ENCODE measurements at regions not wholly inside any gene's neighbourhood (a gene's known extent, or its start where the extent isn't known, plus 50 kb on each side); places are given as distances from the start of the nearest gene placed in this dataset.

DNA sequence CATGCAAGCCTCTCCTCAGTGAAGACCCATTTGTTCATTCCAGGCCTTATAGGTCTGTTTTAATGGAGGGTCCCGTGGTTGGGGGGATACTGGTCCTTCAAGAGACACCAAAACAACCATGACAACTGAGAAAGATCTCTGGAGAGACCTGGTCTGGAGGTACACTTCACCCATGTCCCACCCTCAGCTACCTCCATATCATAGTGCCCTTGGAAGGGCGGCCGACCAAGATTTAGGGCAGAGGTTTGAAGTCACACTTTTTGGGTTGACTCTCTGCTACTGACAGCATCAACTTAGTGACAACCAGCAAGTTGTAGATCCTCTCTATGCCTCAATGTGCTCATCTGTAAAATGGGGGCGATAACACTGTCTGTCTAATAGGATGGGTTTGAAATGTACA, 177.3 kb downstream of the TSHZ3 start:
- DNase-seq (ENCODE audit: low read depth in 1 of 2, low spot score in 1 of 2), result no peak
- no peak overlapping the region for H3K4me2 ChIP-seq
- TF ChIP-seq RAD21 (conservative IDR thresholded peaks at IDR 0.05 in 1 of 2, IDR thresholded peaks at IDR 0.05 in 1 of 2) (no peak), HOXA7 (CRISPR knock-in tag; IDR thresholded peaks at IDR 0.05) (no peak), CEBPB (IDR thresholded peaks at IDR 0.05) (no peak), CHD2 (IDR thresholded peaks at IDR 0.05; ENCODE audit: low read length, partially characterized antibody) (no peak), EHF (CRISPR knock-in tag; IDR thresholded peaks at IDR 0.05) (no peak), HEYL (CRISPR knock-in tag; IDR thresholded peaks at IDR 0.05) (no peak), ZC3H11A (IDR thresholded peaks at IDR 0.05) (no peak), KDM5A (IDR thresholded peaks at IDR 0.05) (no peak), PHF8 (IDR thresholded peaks at IDR 0.05; ENCODE audit: borderline replicate concordance, low read depth) (no peak), ZSCAN20 (CRISPR knock-in tag; IDR thresholded peaks at IDR 0.05) (no peak), HDAC2 (IDR thresholded peaks at IDR 0.05) (no peak)
- TF ChIP-seq, protein P1, sequence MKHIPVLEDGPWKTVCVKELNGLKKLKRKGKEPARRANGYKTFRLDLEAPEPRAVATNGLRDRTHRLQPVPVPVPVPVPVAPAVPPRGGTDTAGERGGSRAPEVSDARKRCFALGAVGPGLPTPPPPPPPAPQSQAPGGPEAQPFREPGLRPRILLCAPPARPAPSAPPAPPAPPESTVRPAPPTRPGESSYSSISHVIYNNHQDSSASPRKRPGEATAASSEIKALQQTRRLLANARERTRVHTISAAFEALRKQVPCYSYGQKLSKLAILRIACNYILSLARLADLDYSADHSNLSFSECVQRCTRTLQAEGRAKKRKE (CRISPR knock-in tag; IDR thresholded peaks at IDR 0.05; ENCODE audit: low read depth), result no peak
- TF ChIP-seq, protein P2, sequence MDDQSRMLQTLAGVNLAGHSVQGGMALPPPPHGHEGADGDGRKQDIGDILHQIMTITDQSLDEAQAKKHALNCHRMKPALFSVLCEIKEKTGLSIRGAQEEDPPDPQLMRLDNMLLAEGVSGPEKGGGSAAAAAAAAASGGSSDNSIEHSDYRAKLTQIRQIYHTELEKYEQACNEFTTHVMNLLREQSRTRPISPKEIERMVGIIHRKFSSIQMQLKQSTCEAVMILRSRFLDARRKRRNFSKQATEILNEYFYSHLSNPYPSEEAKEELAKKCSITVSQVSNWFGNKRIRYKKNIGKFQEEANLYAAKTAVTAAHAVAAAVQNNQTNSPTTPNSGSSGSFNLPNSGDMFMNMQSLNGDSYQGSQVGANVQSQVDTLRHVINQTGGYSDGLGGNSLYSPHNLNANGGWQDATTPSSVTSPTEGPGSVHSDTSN (IDR thresholded peaks at IDR 0.05), result no peak
- TF ChIP-seq, protein P3, sequence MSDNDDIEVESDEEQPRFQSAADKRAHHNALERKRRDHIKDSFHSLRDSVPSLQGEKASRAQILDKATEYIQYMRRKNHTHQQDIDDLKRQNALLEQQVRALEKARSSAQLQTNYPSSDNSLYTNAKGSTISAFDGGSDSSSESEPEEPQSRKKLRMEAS (IDR thresholded peaks at IDR 0.05), result no peak
- POLR2A ChIA-PET, result no interaction called here
- FAIRE-seq, result no peak
- H3K4me1 ChIP-seq, result no peaks in the 10 kb centered on the region
- peaks cover 6% of the 10 kb centered on the region; the same call in 1 of the 3 replicates for H3K9me3 ChIP-seq
- H3K4me3 ChIP-seq, result no peak overlapping the region
- H3K27ac ChIP-seq, result no peak overlapping the region
- CTCF ChIA-PET, result no interaction called here
- 48% methylated on average over 4 of the region's 4 CpGs for WGBS (ENCODE audit: missing lambda C conversion rate)
- no peak for ATAC-seq

DNA sequence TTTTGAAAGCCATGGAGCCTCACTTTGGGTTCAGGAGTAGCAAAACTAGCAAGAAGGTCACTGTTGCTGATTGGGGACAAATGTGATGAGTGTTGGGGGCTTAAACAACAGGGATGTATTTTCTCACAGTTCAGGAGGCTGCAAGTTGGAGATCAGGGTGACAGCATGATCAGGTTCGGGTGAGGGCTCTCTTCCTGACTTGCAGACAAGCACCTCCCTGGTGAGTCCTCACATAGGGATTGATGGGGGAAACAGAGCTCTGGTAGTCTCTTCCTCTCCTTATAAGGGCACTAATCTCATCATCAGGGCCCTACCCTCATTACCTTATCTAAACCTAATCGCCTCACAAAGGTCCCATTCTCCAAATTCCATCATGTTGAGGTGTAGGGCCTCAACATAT, 179.2 kb downstream of the TSHZ3 start:
- Histone ChIP-seq H3K9me3 (no peaks in the 10 kb centered on the region), H3K4me2 (no peak overlapping the region), H3K4me3 (no peak overlapping the region), H3K27ac (no peak overlapping the region), H3K4me1 (no peaks in the 10 kb centered on the region)
- ChIA-PET POLR2A (no interaction called here), CTCF (interaction anchor here (0.6 to 1.4 kb wide), 2 partner anchors 35 to 487 kb away, joined by 3 read pairs; no protein-coding TSS in a partner anchor)
- no peak for ATAC-seq
- TF ChIP-seq, protein P4, sequence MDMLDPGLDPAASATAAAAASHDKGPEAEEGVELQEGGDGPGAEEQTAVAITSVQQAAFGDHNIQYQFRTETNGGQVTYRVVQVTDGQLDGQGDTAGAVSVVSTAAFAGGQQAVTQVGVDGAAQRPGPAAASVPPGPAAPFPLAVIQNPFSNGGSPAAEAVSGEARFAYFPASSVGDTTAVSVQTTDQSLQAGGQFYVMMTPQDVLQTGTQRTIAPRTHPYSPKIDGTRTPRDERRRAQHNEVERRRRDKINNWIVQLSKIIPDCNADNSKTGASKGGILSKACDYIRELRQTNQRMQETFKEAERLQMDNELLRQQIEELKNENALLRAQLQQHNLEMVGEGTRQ (IDR thresholded peaks at IDR 0.05), result no peak
- TF ChIP-seq ZC3H11A (IDR thresholded peaks at IDR 0.05), result no peak
- no peak for TF ChIP-seq HES2 (IDR thresholded peaks at IDR 0.05)
- no peak for TF ChIP-seq JUNB (IDR thresholded peaks at IDR 0.05)
- no peak for TF ChIP-seq ZNF302 (CRISPR knock-in tag; IDR thresholded peaks at IDR 0.05)
- no peak for TF ChIP-seq NFE2L2 (conservative IDR thresholded peaks at IDR 0.05; ENCODE audit: low read length)
- TF ChIP-seq GATA3 (IDR thresholded peaks at IDR 0.05; ENCODE audit: borderline replicate concordance), result no peak
- TF ChIP-seq, protein P3 (IDR thresholded peaks at IDR 0.05), result no peak
- no peak for TF ChIP-seq HDAC2 (IDR thresholded peaks at IDR 0.05)
- no peak for TF ChIP-seq RCOR1 (IDR thresholded peaks at IDR 0.05; ENCODE audit: low read depth, low read length)
- TF ChIP-seq PHF8 (IDR thresholded peaks at IDR 0.05; ENCODE audit: borderline replicate concordance, low read depth), result no peak
- no peak for TF ChIP-seq MAFK (IDR thresholded peaks at IDR 0.05; ENCODE audit: partially characterized antibody)
- no peak for TF ChIP-seq RNF2 (IDR thresholded peaks at IDR 0.05; ENCODE audit: borderline replicate concordance, low read depth)
- no peak for TF ChIP-seq HOXB13 (CRISPR knock-in tag; IDR thresholded peaks at IDR 0.05; ENCODE audit: low read depth)
- no peak for TF ChIP-seq HOXB5 (CRISPR knock-in tag; IDR thresholded peaks at IDR 0.05)
- no peak for TF ChIP-seq REST (IDR thresholded peaks at IDR 0.05)
- TF ChIP-seq HEYL (CRISPR knock-in tag; IDR thresholded peaks at IDR 0.05), result no peak
- TF ChIP-seq, protein P5, sequence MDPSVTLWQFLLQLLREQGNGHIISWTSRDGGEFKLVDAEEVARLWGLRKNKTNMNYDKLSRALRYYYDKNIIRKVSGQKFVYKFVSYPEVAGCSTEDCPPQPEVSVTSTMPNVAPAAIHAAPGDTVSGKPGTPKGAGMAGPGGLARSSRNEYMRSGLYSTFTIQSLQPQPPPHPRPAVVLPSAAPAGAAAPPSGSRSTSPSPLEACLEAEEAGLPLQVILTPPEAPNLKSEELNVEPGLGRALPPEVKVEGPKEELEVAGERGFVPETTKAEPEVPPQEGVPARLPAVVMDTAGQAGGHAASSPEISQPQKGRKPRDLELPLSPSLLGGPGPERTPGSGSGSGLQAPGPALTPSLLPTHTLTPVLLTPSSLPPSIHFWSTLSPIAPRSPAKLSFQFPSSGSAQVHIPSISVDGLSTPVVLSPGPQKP (IDR thresholded peaks at IDR 0.05; ENCODE audit: low read depth, low read length), result no peak
- no peak for TF ChIP-seq KDM5A (IDR thresholded peaks at IDR 0.05)
- TF ChIP-seq POLR2AphosphoS2 (conservative IDR thresholded peaks at IDR 0.05; ENCODE audit: low read length), result no peak
- no peak for FAIRE-seq
- DNase-seq (ENCODE audit: low read depth in 1 of 2, low spot score in 1 of 2), result no peak
- 11% methylated on average over 2 of the region's 2 CpGs for WGBS (ENCODE audit: missing lambda C conversion rate)
